GM12878 (cell line): ENCODE measurements at regions not wholly inside any gene's neighbourhood (a gene's known extent, or its start where the extent isn't known, plus 50 kb on each side); places are given as distances from the start of the nearest gene placed in this dataset.

Experiments used
- CTCF ChIP-seq, 3 experiments: IDR thresholded peaks in 2 of 3; conservative IDR thresholded peaks in 1 of 3; 2 replicates each; pipeline ENCODE4 v1.5.1; 2011; ENCODE audit warnings: low read depth in 3 of 3, low read length in 3 of 3, mild to moderate bottlenecking in 3 of 3, control low read depth in 2 of 3, moderate library complexity in 2 of 3, inconsistent platforms in 1 of 3, mixed read lengths in 1 of 3; ENCODE audit not compliant: control insufficient read depth in 2 of 3, insufficient read depth in 1 of 3; ENCODE audit errors: extremely low read depth in 1 of 3
- EZH2 ChIP-seq: IDR thresholded peaks from 2 replicates; pipeline ENCODE4 v1.6.1; 2012; ENCODE audit warnings: low read depth, mild to moderate bottlenecking, control low read depth, inconsistent platforms, low read length, borderline replicate concordance; ENCODE audit not compliant: control insufficient read depth
- MAX ChIP-seq: IDR thresholded peaks from 2 replicates; pipeline ENCODE4 v1.6.1; 2012; ENCODE audit warnings: low read depth, low read length, improper control_type of control experiment
- MYC ChIP-seq: IDR thresholded peaks from 2 replicates; pipeline ENCODE4 v1.6.1; 2011; ENCODE audit warnings: mild to moderate bottlenecking, low read length, moderate library complexity, inconsistent platforms; ENCODE audit not compliant: insufficient read depth, insufficient replicate concordance, insufficient read length, severe bottlenecking
- PBX3 ChIP-seq: IDR thresholded peaks from 2 replicates; pipeline ENCODE4 v1.6.1; 2011; ENCODE audit warnings: mild to moderate bottlenecking, low read depth, low read length, moderate library complexity; ENCODE audit not compliant: insufficient replicate concordance
- ZNF592 ChIP-seq: fragments of 450-650 bp; IDR thresholded peaks from 2 replicates; pipeline ENCODE4 v1.6.1; 2017; ENCODE audit warnings: mild to moderate bottlenecking, moderate library complexity

GRCh38 chr12:53844994-53845844 is 93.4 kb upstream of the HOXC13 start:
- no peak for TF ChIP-seq MAX
- no peak for TF ChIP-seq MYC
- no peak for TF ChIP-seq EZH2
- no peak for TF ChIP-seq CTCF (IDR thresholded peaks at IDR 0.05 in 2 of 3, conservative IDR thresholded peaks at IDR 0.05 in 1 of 3; ENCODE audit: control insufficient read depth in 2 of 3, extremely low read depth in 1 of 3, insufficient read depth in 1 of 3, low read depth in 3 of 3, low read length in 3 of 3)
- TF ChIP-seq PBX3, result no peak
- TF ChIP-seq ZNF592, result no peak
